CD4-positive, alpha-beta T cell (primary cell): ENCODE measurements at regions not wholly inside any gene's neighbourhood (a gene's known extent, or its start where the extent isn't known, plus 50 kb on each side); places are given as distances from the start of the nearest gene placed in this dataset.

Experiments used
- ATAC-seq: fragments of 200-7000 bp; cut with Tn5 transposase; one replicate; pipeline ENCODE4 v1.10.0; 2022; ENCODE audit warnings: mild to moderate bottlenecking; ENCODE audit not compliant: poor library complexity
- CTCF ChIA-PET: fragments of 350-600 bp; sonication (Branson Sonifier 250); formaldehyde crosslinking; loops from one replicate; lab custom pipeline; 2021; ENCODE audit warnings: antibody characterized with exemption, inconsistent platforms; lab: Charles Lee
- POLR2A ChIA-PET: fragments of 350-600 bp; sonication (Branson Sonifier 250); formaldehyde crosslinking; loops from one replicate; lab custom pipeline; 2021; ENCODE audit warnings: antibody characterized with exemption, inconsistent platforms; lab: Charles Lee
- DNase-seq, 14 experiments: peaks; one replicate each; pipeline ENCODE4 v3.0.0-alpha.2; 2013 to 2020; ENCODE audit warnings: mixed read lengths in 2 of 14
- H3K27ac ChIP-seq, 2 donors: one replicate each; pipeline versions ENCODE4 v1.5.1 to v1.7.0; 2013; ENCODE audit warnings: low read length in 2 of 2, low read depth in 1 of 2, mild to moderate bottlenecking in 1 of 2
- H3K27me3 ChIP-seq, 2 experiments: 1 replicate in 1 of 2; 2 replicates in 1 of 2; pipeline versions ENCODE4 v1.6.1 to v1.7.0; 2013; ENCODE audit warnings: low read length in 2 of 2, control low read depth in 1 of 2, mild to moderate bottlenecking in 1 of 2, moderate library complexity in 1 of 2; ENCODE audit not compliant: insufficient read depth in 2 of 2, control insufficient read depth in 1 of 2
- H3K36me3 ChIP-seq: one replicate; pipeline ENCODE4 v1.6.1; 2013; ENCODE audit warnings: low read length, control low read depth; ENCODE audit not compliant: insufficient read depth
- H3K4me1 ChIP-seq: one replicate; pipeline ENCODE4 v1.6.1; 2013; ENCODE audit warnings: low read length, control low read depth; ENCODE audit not compliant: insufficient read depth
- H3K4me3 ChIP-seq: one replicate; pipeline ENCODE4 v1.5.1; 2013; ENCODE audit warnings: mild to moderate bottlenecking, low read length, moderate library complexity
- H3K9me3 ChIP-seq, 2 experiments: 1 replicate in 1 of 2; 2 replicates in 1 of 2; pipeline versions ENCODE4 v1.6.1 to v1.7.0; 2013; ENCODE audit warnings: low read length in 2 of 2, mild to moderate bottlenecking in 2 of 2, control low read depth in 1 of 2, moderate library complexity in 1 of 2; ENCODE audit not compliant: control insufficient read depth in 1 of 2, insufficient read depth in 1 of 2
- H3K27ac Mint-ChIP-seq: one replicate; pipeline ENCODE4 v1.8.0; 2020; ENCODE audit warnings: mixed read lengths
- H3K27me3 Mint-ChIP-seq: one replicate; pipeline ENCODE4 v1.8.0; 2021; ENCODE audit warnings: mixed read lengths
- H3K36me3 Mint-ChIP-seq: one replicate; pipeline ENCODE4 v1.8.0; 2021; ENCODE audit warnings: low read depth, mixed read lengths
- H3K4me1 Mint-ChIP-seq: one replicate; pipeline ENCODE4 v1.8.0; 2021; ENCODE audit warnings: low read depth, mixed read lengths
- H3K4me3 Mint-ChIP-seq: one replicate; pipeline ENCODE4 v1.8.0; 2020; ENCODE audit warnings: mild to moderate bottlenecking, mixed read lengths
- H3K9me3 Mint-ChIP-seq: one replicate; pipeline ENCODE4 v1.8.0; 2020; ENCODE audit warnings: mixed read lengths
- intact Hi-C, 2 experiments: fragments of 100-400 bp; cut with DNase I in 1 of 2; cut with micrococcal nuclease in 1 of 2; formaldehyde crosslinking; loops; one replicate each; pipeline versions ENCODE4 v1.15.1 to v1.9.0; 2023 to 2025; cut with DNase I, micrococcal nuclease
- TF ChIP-seq, protein P1 (sequence below): fragments of 200-600 bp; IDR thresholded peaks from one replicate; pipeline ENCODE4 v1.8.0; 2022; ENCODE audit warnings: antibody characterized with exemption, mild to moderate bottlenecking

DNA sequence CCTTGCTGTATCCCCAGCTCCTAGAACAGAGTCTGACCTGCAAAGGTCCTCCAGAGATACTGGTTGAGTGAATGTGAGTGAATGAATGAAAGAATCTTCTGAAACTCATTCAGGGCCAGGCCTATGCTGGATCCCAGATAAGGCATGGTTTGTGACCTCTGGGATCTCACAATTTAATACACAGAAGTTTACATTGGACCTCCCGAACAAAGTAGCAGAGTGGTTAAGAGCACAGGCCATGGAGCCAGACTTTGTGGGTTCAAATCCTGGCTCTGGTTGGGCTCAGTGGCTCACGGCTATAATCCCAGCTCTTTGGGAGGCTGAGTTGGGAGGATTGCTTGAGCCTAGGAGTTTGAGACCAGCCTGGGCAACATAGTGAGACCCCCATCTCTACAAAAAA is 50.8 kb upstream of the CTPS1 start:
- H3K36me3 ChIP-seq, result no peaks in the 10 kb centered on the region
- no peaks in the 10 kb centered on the region for H3K4me1 Mint-ChIP-seq
- H3K4me1 ChIP-seq, result no peaks in the 10 kb centered on the region
- H3K4me3 ChIP-seq, result no peak overlapping the region
- peaks cover 3% of the 10 kb centered on the region for H3K27me3 Mint-ChIP-seq
- ATAC-seq, result no peak
- DNase-seq, result no peak
- no peaks in the 10 kb centered on the region for H3K9me3 Mint-ChIP-seq
- CTCF ChIA-PET, result interaction anchor here (2.2 kb wide), 1 partner anchor 24 kb away, joined by 5 read pairs; no protein-coding TSS in a partner anchor
- TF ChIP-seq, protein P1, sequence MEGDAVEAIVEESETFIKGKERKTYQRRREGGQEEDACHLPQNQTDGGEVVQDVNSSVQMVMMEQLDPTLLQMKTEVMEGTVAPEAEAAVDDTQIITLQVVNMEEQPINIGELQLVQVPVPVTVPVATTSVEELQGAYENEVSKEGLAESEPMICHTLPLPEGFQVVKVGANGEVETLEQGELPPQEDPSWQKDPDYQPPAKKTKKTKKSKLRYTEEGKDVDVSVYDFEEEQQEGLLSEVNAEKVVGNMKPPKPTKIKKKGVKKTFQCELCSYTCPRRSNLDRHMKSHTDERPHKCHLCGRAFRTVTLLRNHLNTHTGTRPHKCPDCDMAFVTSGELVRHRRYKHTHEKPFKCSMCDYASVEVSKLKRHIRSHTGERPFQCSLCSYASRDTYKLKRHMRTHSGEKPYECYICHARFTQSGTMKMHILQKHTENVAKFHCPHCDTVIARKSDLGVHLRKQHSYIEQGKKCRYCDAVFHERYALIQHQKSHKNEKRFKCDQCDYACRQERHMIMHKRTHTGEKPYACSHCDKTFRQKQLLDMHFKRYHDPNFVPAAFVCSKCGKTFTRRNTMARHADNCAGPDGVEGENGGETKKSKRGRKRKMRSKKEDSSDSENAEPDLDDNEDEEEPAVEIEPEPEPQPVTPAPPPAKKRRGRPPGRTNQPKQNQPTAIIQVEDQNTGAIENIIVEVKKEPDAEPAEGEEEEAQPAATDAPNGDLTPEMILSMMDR, result no peak
- no peaks in the 10 kb centered on the region for H3K36me3 Mint-ChIP-seq
- H3K9me3 ChIP-seq, result no peaks in the 10 kb centered on the region
- POLR2A ChIA-PET, result no interaction called here
- H3K4me3 Mint-ChIP-seq, result no peak overlapping the region
- H3K27ac Mint-ChIP-seq, result no peak overlapping the region
- no peaks in the 10 kb centered on the region for H3K27me3 ChIP-seq
- intact Hi-C loops, result no loop called here
- no peak overlapping the region for H3K27ac ChIP-seq

DNA sequence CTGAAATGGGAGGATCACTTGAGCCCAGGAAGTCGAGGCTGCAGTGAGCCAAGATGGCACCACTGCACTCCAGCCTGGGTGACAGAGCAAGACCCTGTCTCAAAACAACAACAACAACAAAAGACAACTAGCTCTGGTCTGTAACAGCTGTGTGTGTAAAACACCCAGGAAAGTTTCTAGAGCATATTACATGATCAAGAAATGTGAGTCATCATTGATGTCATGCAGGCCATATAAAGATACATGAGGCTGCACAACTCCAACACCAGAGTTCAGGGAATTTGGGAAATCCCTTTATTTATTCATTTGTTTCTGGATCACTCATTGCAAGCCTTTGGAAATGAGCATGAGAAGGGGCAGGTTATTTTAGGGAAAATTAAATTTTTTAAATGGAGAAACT is 50.3 kb upstream of the CTPS1 start:
- Histone ChIP-seq H3K4me1 (no peaks in the 10 kb centered on the region), H3K27ac (no peak overlapping the region), H3K27me3 (no peaks in the 10 kb centered on the region), H3K4me3 (no peak overlapping the region), H3K36me3 (no peaks in the 10 kb centered on the region), H3K9me3 (no peaks in the 10 kb centered on the region)
- Mint-ChIP-seq H3K36me3 (no peaks in the 10 kb centered on the region), H3K4me3 (no peak overlapping the region), H3K27me3 (peaks cover 3% of the 10 kb centered on the region), H3K9me3 (no peaks in the 10 kb centered on the region), H3K27ac (no peak overlapping the region), H3K4me1 (no peaks in the 10 kb centered on the region)
- POLR2A ChIA-PET, result no interaction called here
- TF ChIP-seq, protein P1, result no peak
- CTCF ChIA-PET, result interaction anchor here (2.2 kb wide), 1 partner anchor 24 kb away, joined by 5 read pairs; no protein-coding TSS in a partner anchor
- intact Hi-C loops, result no loop called here
- ATAC-seq (no peak), DNase-seq (no peak)
